H1 (cell line): ENCODE measurements at regions not wholly inside any gene's neighbourhood (a gene's known extent, or its start where the extent isn't known, plus 50 kb on each side); places are given as distances from the start of the nearest gene placed in this dataset.

Source experiments
- CHD2 ChIP-seq: IDR thresholded peaks from 2 replicates; pipeline ENCODE4 v1.6.1; 2012; ENCODE audit warnings: low read length, improper control_type of control experiment
- CTCF ChIP-seq, 3 experiments: IDR thresholded peaks; 1 replicate in 2 of 3; 2 replicates in 1 of 3; pipeline versions ENCODE4 v1.5.1 to v1.6.1; 2011; ENCODE audit warnings: low read length in 3 of 3, mild to moderate bottlenecking in 3 of 3, inconsistent platforms in 2 of 3, low read depth in 1 of 3, moderate library complexity in 1 of 3; ENCODE audit not compliant: insufficient read depth in 1 of 3; ENCODE audit errors: control extremely low read depth in 1 of 3

DNA sequence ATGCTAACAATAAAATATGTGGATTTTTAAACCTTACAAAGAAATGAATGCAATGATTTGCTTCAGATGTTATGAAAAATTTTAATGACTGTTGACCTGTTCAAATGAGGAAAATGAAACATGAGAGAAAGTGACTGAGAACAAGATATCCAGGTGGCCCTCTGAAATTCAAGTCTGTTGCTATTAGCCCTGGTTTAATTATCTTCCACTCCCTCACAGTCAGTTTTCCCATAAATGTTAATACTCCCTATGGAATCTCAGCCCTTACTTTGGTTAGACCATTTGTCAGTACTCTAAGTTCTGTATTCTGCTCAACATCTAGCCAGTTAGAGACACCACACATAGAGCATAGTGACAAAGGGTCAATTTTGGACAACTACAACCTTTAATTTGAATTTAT is 327.8 kb downstream of the PDGFC start:
- no peak for TF ChIP-seq CTCF (IDR thresholded peaks at IDR 0.05; ENCODE audit: control extremely low read depth in 1 of 3, insufficient read depth in 1 of 3, low read depth in 1 of 3, low read length in 3 of 3)
- TF ChIP-seq CHD2 = no peak
